Stimulated activated naive CD4-positive, alpha-beta T cell treated with Interleukin-2 at 50 U/mL for 16 hours (primary cell): ENCODE measurements at regions not wholly inside any gene's neighbourhood (a gene's known extent, or its start where the extent isn't known, plus 50 kb on each side); places are given as distances from the start of the nearest gene placed in this dataset.
"Not testable (repeated sequence)": the region's sequence is repeated elsewhere in the genome, so short reads cannot be mapped to it uniquely, and the experiment has no call there.

ENCODE experiments used
- DNase-seq: peaks from one replicate; lab custom pipeline; 2025; lab: John Stamatoyannopoulos, UW

GRCh38 chr5:52255308-52255707 is 532.4 kb upstream of the ITGA1 start:
- DNase-seq: no peak

GRCh38 chr5:52262844-52263243 is 524.9 kb upstream of the ITGA1 start:
- no peak for DNase-seq

- no peak for DNase-seq
Measured at GRCh38 chr5:52269401-52269800, 518.3 kb upstream of the ITGA1 start.

GRCh38 chr5:52269859-52270258 is 517.9 kb upstream of the ITGA1 start:
- no peak for DNase-seq

GRCh38 chr5:52275639-52276038 is 512.1 kb upstream of the ITGA1 start:
- no peak for DNase-seq

- DNase-seq: no peak
Measured at GRCh38 chr5:52277101-52277500, 510.6 kb upstream of the ITGA1 start.

- no peak for DNase-seq
Measured at GRCh38 chr5:52282647-52283046, 505.1 kb upstream of the ITGA1 start.

GRCh38 chr5:52283221-52283620 is 504.5 kb upstream of the ITGA1 start:
- no peak for DNase-seq

- no peak for DNase-seq
Measured at GRCh38 chr5:52300703-52301372, 486.9 kb upstream of the ITGA1 start.

GRCh38 chr5:52304816-52305215 is 482.9 kb upstream of the ITGA1 start:
- not testable (repeated sequence) for DNase-seq

GRCh38 chr5:52328220-52328806 is 459.4 kb upstream of the ITGA1 start:
- DNase-seq: no peak

- no peak for DNase-seq
Measured at GRCh38 chr5:52331725-52332124, 456.0 kb upstream of the ITGA1 start.

- DNase-seq: no peak
Measured at GRCh38 chr5:52334367-52334766, 453.3 kb upstream of the ITGA1 start.

- DNase-seq: no peak
Measured at GRCh38 chr5:52339285-52339684, 448.4 kb upstream of the ITGA1 start.

- DNase-seq: no peak
Measured at GRCh38 chr5:52342361-52342760, 445.4 kb upstream of the ITGA1 start.

GRCh38 chr5:52356311-52356918 is 431.3 kb upstream of the ITGA1 start:
- no peak for DNase-seq

GRCh38 chr5:52359261-52359660 is 428.5 kb upstream of the ITGA1 start:
- no peak for DNase-seq

GRCh38 chr5:52360985-52361384 is 426.7 kb upstream of the ITGA1 start:
- DNase-seq: no peak

GRCh38 chr5:52374286-52374685 is 413.4 kb upstream of the ITGA1 start:
- DNase-seq: no peak

- DNase-seq: no peak
Measured at GRCh38 chr5:52375969-52376368, 411.7 kb upstream of the ITGA1 start.

- no peak for DNase-seq
Measured at GRCh38 chr5:52376592-52376991, 411.1 kb upstream of the ITGA1 start.

GRCh38 chr5:52378237-52378636 is 409.5 kb upstream of the ITGA1 start:
- no peak for DNase-seq

- no peak for DNase-seq
Measured at GRCh38 chr5:52388349-52388748, 399.4 kb upstream of the ITGA1 start.

- no peak for DNase-seq
Measured at GRCh38 chr5:52392321-52392720, 395.4 kb upstream of the ITGA1 start.
